ACC112 (cell line): ENCODE measurements at regions not wholly inside any gene's neighbourhood (a gene's known extent, or its start where the extent isn't known, plus 50 kb on each side); places are given as distances from the start of the nearest gene placed in this dataset.

ENCODE experiments used
- H2AFZ ChIP-seq: fragments of 200-600 bp; sonication (generic); one replicate; pipeline ENCODE4 v1.6.0; 2017; ENCODE audit warnings: antibody characterized with exemption, low read length; ENCODE audit not compliant: unreplicated experiment
- H3K27ac ChIP-seq: fragments of 200-600 bp; sonication (generic); 2 replicates; pipeline ENCODE4 v1.5.1; 2014; ENCODE audit warnings: low read depth, mild to moderate bottlenecking, antibody characterized with exemption, low read length, moderate library complexity
- H3K27me3 ChIP-seq: fragments of 200-600 bp; sonication (generic); 2 replicates; pipeline ENCODE4 v1.6.1; 2014; ENCODE audit warnings: mild to moderate bottlenecking, antibody characterized with exemption, low read length, moderate library complexity, mixed read lengths; ENCODE audit not compliant: insufficient read depth
- H3K36me3 ChIP-seq: fragments of 200-600 bp; sonication (generic); 2 replicates; pipeline ENCODE4 v1.6.1; 2016; ENCODE audit warnings: mild to moderate bottlenecking, antibody characterized with exemption, low read length, moderate library complexity, mixed read lengths; ENCODE audit not compliant: insufficient read depth
- H3K4me1 ChIP-seq: fragments of 200-600 bp; sonication (generic); one replicate; pipeline ENCODE4 v1.6.1; 2016; ENCODE audit warnings: low read length, mixed read lengths; ENCODE audit not compliant: insufficient read depth, unreplicated experiment, control insufficient read depth
- H3K4me3 ChIP-seq: fragments of 200-600 bp; sonication (generic); 2 replicates; pipeline ENCODE4 v1.5.1; 2014; ENCODE audit warnings: mild to moderate bottlenecking, low read depth, low read length
- H3K79me2 ChIP-seq: fragments of 200-600 bp; sonication (generic); one replicate; pipeline ENCODE4 v1.6.0; 2016; ENCODE audit warnings: low read length; ENCODE audit not compliant: control insufficient read depth, unreplicated experiment, insufficient read depth

GRCh38 chr1:189941922-189942321, 535.7 kb downstream of the BRINP3 start:
- Histone ChIP-seq H3K4me3 (no peak overlapping the region), H3K79me2 (no peaks in the 10 kb centered on the region), H3K27ac (no peak overlapping the region), H3K27me3 (no peaks in the 10 kb centered on the region), H3K36me3 (no peaks in the 10 kb centered on the region), H2AFZ (no peak overlapping the region), H3K4me1 (no peaks in the 10 kb centered on the region)

DNA sequence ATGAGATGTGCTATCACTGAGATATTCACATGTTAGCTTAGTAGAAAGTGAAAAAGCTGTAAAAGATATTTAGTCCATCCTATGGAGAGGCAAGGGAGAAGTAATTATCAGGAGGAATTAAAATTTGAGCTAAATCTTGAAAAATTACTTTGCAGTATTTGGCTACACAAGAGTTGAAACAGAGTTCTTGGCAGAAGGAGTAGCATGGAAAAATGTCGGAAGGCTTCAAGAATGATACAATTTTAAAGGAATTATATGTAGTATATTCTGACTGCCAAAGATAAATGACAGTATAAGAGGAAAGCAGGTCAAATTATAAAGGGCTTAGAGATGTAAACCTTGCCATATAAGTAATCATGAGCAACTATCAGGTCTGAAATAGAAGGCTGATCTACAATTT, 518.9 kb downstream of the BRINP3 start:
- no peaks in the 10 kb centered on the region for H3K79me2 ChIP-seq
- H3K4me1 ChIP-seq, result no peaks in the 10 kb centered on the region
- no peaks in the 10 kb centered on the region for H3K36me3 ChIP-seq
- H3K27ac ChIP-seq, result no peak overlapping the region
- no peak overlapping the region for H3K4me3 ChIP-seq
- H3K27me3 ChIP-seq, result no peaks in the 10 kb centered on the region
- H2AFZ ChIP-seq, result no peak overlapping the region

DNA sequence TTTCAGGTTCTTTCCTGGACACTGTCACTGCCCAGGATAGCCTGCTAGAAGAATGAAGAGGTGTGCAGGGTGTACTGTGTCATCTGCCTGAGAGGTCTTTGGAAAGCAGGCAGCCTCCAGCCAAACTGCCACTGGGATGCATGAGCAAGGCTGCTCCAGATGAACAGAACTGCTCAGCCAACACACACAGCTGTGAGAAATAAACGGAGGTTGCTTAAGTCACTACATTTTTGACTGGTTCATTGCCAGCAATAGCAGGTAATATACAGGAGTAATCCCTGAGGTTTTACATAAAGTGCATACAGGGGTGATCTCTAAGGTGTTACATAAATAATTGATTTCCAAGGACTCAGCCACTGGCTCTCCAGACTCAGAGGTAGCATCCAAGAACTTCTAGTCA, 516.9 kb downstream of the BRINP3 start:
- Histone ChIP-seq H3K27me3 (no peaks in the 10 kb centered on the region), H3K36me3 (no peaks in the 10 kb centered on the region), H3K27ac (no peak overlapping the region), H2AFZ (no peak overlapping the region), H3K4me1 (no peaks in the 10 kb centered on the region), H3K4me3 (no peak overlapping the region), H3K79me2 (no peaks in the 10 kb centered on the region)

DNA sequence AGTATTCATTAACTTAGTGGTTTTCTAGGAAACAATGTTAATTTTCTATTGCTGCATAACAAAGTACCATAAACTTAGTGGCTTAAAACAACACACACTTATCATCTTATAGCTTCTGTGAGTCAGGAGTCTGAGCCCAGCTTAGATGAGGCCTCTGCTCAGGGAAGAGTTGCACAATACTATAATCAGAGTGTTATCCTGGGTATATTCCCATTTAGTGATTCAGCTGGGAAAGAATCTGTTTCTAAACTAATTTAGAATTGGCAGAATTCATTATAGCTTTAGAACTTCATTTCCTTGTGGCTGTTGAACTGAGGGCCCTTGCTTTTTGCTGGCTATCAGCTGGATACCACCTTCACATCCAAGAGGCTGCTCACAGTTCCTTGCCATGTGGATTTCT, 515.5 kb downstream of the BRINP3 start:
- Histone ChIP-seq H3K27me3 (no peaks in the 10 kb centered on the region), H3K4me1 (no peaks in the 10 kb centered on the region), H3K27ac (no peak overlapping the region), H3K36me3 (no peaks in the 10 kb centered on the region), H2AFZ (no peak overlapping the region), H3K79me2 (no peaks in the 10 kb centered on the region), H3K4me3 (no peak overlapping the region)

DNA sequence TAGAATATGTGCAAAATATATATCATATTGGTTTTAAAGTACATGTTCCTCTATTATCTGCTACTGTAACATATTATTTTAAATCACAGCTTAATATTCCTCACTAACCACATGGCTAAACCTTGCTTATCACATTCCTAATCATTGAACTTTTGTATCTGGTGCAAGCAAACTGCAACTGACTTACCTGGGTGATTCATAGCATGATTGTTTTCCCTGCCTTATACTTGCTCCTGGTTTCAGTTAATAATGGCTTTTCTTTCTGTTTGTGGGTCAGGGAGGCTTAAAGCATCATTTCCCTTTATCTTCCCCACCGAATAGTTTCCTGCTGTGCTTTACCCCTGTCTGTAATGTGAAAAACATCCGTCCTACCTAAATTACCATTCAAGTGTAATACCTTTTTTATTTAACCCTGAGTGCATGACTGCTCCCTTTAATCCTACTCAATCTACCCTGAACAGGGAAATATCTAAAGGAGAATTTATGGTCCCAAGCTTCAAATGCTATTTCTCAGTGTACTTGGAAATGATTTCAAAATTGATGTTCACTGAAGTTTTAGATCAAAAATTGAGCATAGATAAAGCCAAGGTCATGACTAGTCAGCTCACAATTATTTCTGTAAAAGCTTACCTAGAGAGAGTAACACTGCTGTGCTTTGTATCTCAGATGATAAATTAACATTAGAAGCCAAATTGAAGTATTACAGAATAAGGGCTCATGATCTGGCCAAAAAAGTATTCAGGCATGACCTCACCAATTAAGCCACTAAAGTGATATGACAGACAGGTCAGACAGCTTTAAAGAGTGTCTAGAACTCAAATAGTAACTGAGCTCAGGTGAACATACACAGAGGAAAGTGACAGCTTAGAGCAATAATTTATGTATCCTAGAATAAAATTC, 507.1 kb downstream of the BRINP3 start:
- Histone ChIP-seq H3K36me3 (no peaks in the 10 kb centered on the region), H3K4me1 (no peaks in the 10 kb centered on the region), H3K27ac (no peak overlapping the region), H3K4me3 (no peak overlapping the region), H3K79me2 (no peaks in the 10 kb centered on the region), H3K27me3 (no peaks in the 10 kb centered on the region), H2AFZ (no peak overlapping the region)

- Histone ChIP-seq H2AFZ (no peak overlapping the region), H3K4me3 (no peak overlapping the region), H3K79me2 (no peaks in the 10 kb centered on the region), H3K36me3 (no peaks in the 10 kb centered on the region), H3K27ac (no peak overlapping the region), H3K4me1 (no peaks in the 10 kb centered on the region), H3K27me3 (no peaks in the 10 kb centered on the region)
Measured at GRCh38 chr1:189971656-189972055, 506.0 kb downstream of the BRINP3 start.

DNA sequence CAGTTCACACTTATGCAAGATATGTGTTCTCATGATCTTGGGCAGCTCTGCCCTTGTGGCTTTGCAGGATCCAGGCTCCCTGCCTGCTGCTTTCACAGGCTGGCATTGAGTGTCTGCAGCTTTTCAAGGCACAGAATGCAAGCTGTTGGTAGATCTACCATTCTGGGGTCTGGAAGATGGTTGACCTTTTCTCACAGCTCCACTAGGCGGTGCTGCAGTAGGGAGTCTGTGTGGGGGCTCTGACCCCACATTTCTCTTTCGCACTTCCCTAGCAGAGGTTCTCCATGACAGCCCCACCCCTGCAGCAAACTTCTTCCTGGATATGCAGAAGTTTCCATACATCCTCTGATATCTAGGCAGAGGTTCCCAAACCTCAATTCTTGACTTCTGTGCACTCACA, 500.5 kb downstream of the BRINP3 start:
- Histone ChIP-seq H3K4me3 (no peak overlapping the region), H3K27ac (no peak overlapping the region), H3K27me3 (no peaks in the 10 kb centered on the region), H3K4me1 (no peaks in the 10 kb centered on the region), H3K36me3 (no peaks in the 10 kb centered on the region), H3K79me2 (no peaks in the 10 kb centered on the region), H2AFZ (no peak overlapping the region)

GRCh38 chr1:189983166-189983890, 494.3 kb downstream of the BRINP3 start:
- Histone ChIP-seq H3K36me3 (no peaks in the 10 kb centered on the region), H3K4me3 (no peak overlapping the region), H3K27ac (no peak overlapping the region), H2AFZ (no peak overlapping the region), H3K27me3 (no peaks in the 10 kb centered on the region), H3K79me2 (no peaks in the 10 kb centered on the region), H3K4me1 (no peaks in the 10 kb centered on the region)

- H3K79me2 ChIP-seq, result no peaks in the 10 kb centered on the region
- H3K27me3 ChIP-seq, result no peaks in the 10 kb centered on the region
- no peak overlapping the region for H3K27ac ChIP-seq
- no peak overlapping the region for H3K4me3 ChIP-seq
- H3K36me3 ChIP-seq, result no peaks in the 10 kb centered on the region
- no peaks in the 10 kb centered on the region for H3K4me1 ChIP-seq
- H2AFZ ChIP-seq, result no peak overlapping the region
Measured at GRCh38 chr1:189986516-189986915, 491.1 kb downstream of the BRINP3 start.

GRCh38 chr1:189987509-189987908, 490.2 kb downstream of the BRINP3 start:
- H2AFZ ChIP-seq, result no peak overlapping the region
- H3K27ac ChIP-seq, result no peak overlapping the region
- H3K4me3 ChIP-seq, result no peak overlapping the region
- no peaks in the 10 kb centered on the region for H3K36me3 ChIP-seq
- H3K27me3 ChIP-seq, result no peaks in the 10 kb centered on the region
- H3K4me1 ChIP-seq, result no peaks in the 10 kb centered on the region
- no peaks in the 10 kb centered on the region for H3K79me2 ChIP-seq

DNA sequence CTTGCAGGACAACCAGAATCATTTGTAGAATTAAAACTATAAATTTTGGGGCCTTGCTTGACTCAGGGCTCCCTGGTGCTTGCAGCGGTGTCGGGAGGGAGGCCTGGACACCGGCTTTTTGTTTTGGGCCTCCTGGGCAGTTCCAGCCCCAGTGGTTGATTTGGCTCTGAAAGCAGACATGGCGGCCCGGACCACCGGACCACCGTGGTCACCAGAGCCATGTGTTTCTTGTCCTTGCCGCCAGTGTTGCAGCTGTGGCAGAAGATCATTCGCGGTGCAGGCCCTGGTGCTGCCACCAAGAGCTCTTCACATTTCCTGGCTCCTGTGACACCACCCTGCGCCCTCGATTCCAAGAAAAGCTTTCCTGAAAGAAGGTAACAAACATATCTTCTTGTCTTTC, 484.8 kb downstream of the BRINP3 start:
- no peaks in the 10 kb centered on the region for H3K36me3 ChIP-seq
- no peaks in the 10 kb centered on the region for H3K27me3 ChIP-seq
- no peak overlapping the region for H2AFZ ChIP-seq
- H3K27ac ChIP-seq, result no peak overlapping the region
- no peak overlapping the region for H3K4me3 ChIP-seq
- H3K4me1 ChIP-seq, result no peaks in the 10 kb centered on the region
- no peaks in the 10 kb centered on the region for H3K79me2 ChIP-seq
